Endothelial cell of umbilical vein (primary cell): ENCODE measurements at regions not wholly inside any gene's neighbourhood (a gene's known extent, or its start where the extent isn't known, plus 50 kb on each side); places are given as distances from the start of the nearest gene placed in this dataset.

Source experiments
- BruUV-seq: library from RNA; stranded (reverse); fragments of 400-500 nt; replicated peaks from 2 replicates; lab custom pipeline; 2021; lab: Mats Ljungman, UMichigan
- CTCF ChIA-PET: fragments of 300-600, 350-600 bp; sonication (Branson Sonifier 250); formaldehyde crosslinking; loops from one replicate; lab custom pipeline; 2021; ENCODE audit warnings: antibody characterized with exemption, inconsistent platforms; lab: Charles Lee
- POLR2A ChIA-PET: fragments of 300-600, 350-600 bp; sonication (Branson Sonifier 250); formaldehyde crosslinking; loops from one replicate; lab custom pipeline; 2021; ENCODE audit warnings: antibody characterized with exemption, inconsistent platforms; lab: Charles Lee
- DNase-seq: peaks from one replicate; pipeline ENCODE4 v3.0.0-alpha.2; 2011; ENCODE audit warnings: low read depth, low spot score
- FAIRE-seq: peaks from 2 replicates; lab custom pipeline; 2011; peaks lifted over from hg19 to GRCh38; lab: Jason Lieb, UNC
- H2AFZ ChIP-seq: 2 replicates; pipeline ENCODE4 v1.6.0; 2012; ENCODE audit warnings: low read depth, low read length, control low read depth, inconsistent platforms
- H3K27ac ChIP-seq: 2 replicates; pipeline ENCODE4 v1.5.1; 2011; ENCODE audit warnings: low read depth, mild to moderate bottlenecking, control low read depth, low read length, moderate library complexity; ENCODE audit not compliant: insufficient read depth
- H3K27me3 ChIP-seq, 2 experiments: 2 replicates each; pipeline versions ENCODE4 v1.6.0 to v1.6.1; 2011; ENCODE audit warnings: low read length in 2 of 2, mixed read lengths in 1 of 2; ENCODE audit not compliant: control insufficient read depth in 2 of 2, insufficient read depth in 2 of 2
- H3K36me3 ChIP-seq, 2 experiments: 2 replicates in 1 of 2; 3 replicates in 1 of 2; pipeline ENCODE4 v1.5.1; 2011; ENCODE audit warnings: low read length in 2 of 2, mild to moderate bottlenecking in 1 of 2, moderate library complexity in 1 of 2; ENCODE audit not compliant: control insufficient read depth in 2 of 2, insufficient read depth in 2 of 2; ENCODE audit errors: extremely low read depth in 1 of 2
- H3K4me1 ChIP-seq: 3 replicates; pipeline ENCODE4 v1.5.1; 2011; ENCODE audit warnings: mild to moderate bottlenecking, low read length; ENCODE audit not compliant: control insufficient read depth, insufficient read depth; ENCODE audit errors: extremely low read depth
- H3K4me2 ChIP-seq: 2 replicates; pipeline ENCODE4 v1.6.1; 2011; ENCODE audit warnings: low read length, control low read depth, mixed read lengths; ENCODE audit not compliant: insufficient read depth
- H3K4me3 ChIP-seq, 3 experiments: fragments of 200-600 bp in 1 of 3; sonication (generic), shearing (Covaris generic) in 1 of 3; replicated peaks in 1 of 3; 2 replicates each; pipeline ENCODE4 v1.5.1; 2011 to 2016; ENCODE audit warnings: control low read depth in 3 of 3, low read length in 3 of 3, mild to moderate bottlenecking in 2 of 3, inconsistent platforms in 1 of 3, low read depth in 1 of 3, moderate library complexity in 1 of 3; ENCODE audit not compliant: insufficient read depth in 1 of 3
- H3K79me2 ChIP-seq: 2 replicates; pipeline ENCODE4 v1.6.0; 2012; ENCODE audit warnings: low read length, inconsistent platforms; ENCODE audit not compliant: control insufficient read depth, insufficient read depth
- H3K9ac ChIP-seq: replicated peaks from 2 replicates; pipeline ENCODE3; 2011; ENCODE audit warnings: low read length, control low read depth; ENCODE audit not compliant: insufficient read depth; ENCODE audit errors: extremely low read depth
- H3K9me1 ChIP-seq: replicated peaks from 3 replicates; pipeline ENCODE4 v1.6.0; 2011; ENCODE audit warnings: mild to moderate bottlenecking, low read length; ENCODE audit not compliant: control insufficient read depth, insufficient read depth; ENCODE audit errors: extremely low read depth
- H3K9me3 ChIP-seq: replicated peaks from 2 replicates; pipeline ENCODE4 v1.5.1; 2012; ENCODE audit warnings: low read length, inconsistent platforms; ENCODE audit not compliant: control insufficient read depth, insufficient read depth
- H4K20me1 ChIP-seq: replicated peaks from 2 replicates; pipeline ENCODE3; 2011; ENCODE audit warnings: mild to moderate bottlenecking, low read length; ENCODE audit not compliant: control insufficient read depth, insufficient read depth; ENCODE audit errors: extremely low read depth
- CTCF ChIP-seq, 2 donors: IDR thresholded peaks; 1 replicate in 1 of 2; 2 replicates in 1 of 2; pipeline ENCODE4 v1.5.1; 2011; ENCODE audit warnings: low read length in 2 of 2, mild to moderate bottlenecking in 2 of 2, moderate library complexity in 2 of 2, control low read depth in 1 of 2, inconsistent platforms in 1 of 2, low read depth in 1 of 2; ENCODE audit not compliant: insufficient read depth in 1 of 2; ENCODE audit errors: extremely low read depth in 1 of 2
- EZH2 ChIP-seq: IDR thresholded peaks from 2 replicates; pipeline ENCODE4 v1.6.1; 2012; ENCODE audit warnings: borderline replicate concordance, low read depth, mild to moderate bottlenecking, moderate library complexity, low read length, inconsistent platforms; ENCODE audit not compliant: severe bottlenecking
- FOS ChIP-seq: IDR thresholded peaks from 2 replicates; pipeline ENCODE4 v1.6.1; 2011; ENCODE audit warnings: mild to moderate bottlenecking, low read length, moderate library complexity, borderline replicate concordance; ENCODE audit not compliant: insufficient read depth
- GATA2 ChIP-seq: IDR thresholded peaks from 2 replicates; pipeline ENCODE4 v1.7.0; 2011; ENCODE audit warnings: low read depth, mild to moderate bottlenecking, moderate library complexity, mixed read lengths, low read length; ENCODE audit not compliant: insufficient read length, insufficient read depth
- JUN ChIP-seq: IDR thresholded peaks from 2 replicates; pipeline ENCODE4 v1.6.1; 2011; ENCODE audit warnings: borderline replicate concordance, low read depth; ENCODE audit not compliant: insufficient read length, insufficient read depth
- MAX ChIP-seq: IDR thresholded peaks from 2 replicates; pipeline ENCODE4 v1.6.1; 2011; ENCODE audit not compliant: insufficient read depth, insufficient read length
- MYC ChIP-seq: IDR thresholded peaks from one replicate; pipeline ENCODE4 v1.6.1; 2011; ENCODE audit warnings: mild to moderate bottlenecking, low read depth, low read length
- POLR2A ChIP-seq: IDR thresholded peaks from 2 replicates; pipeline ENCODE4 v1.6.1; 2012; ENCODE audit warnings: low read depth, mild to moderate bottlenecking, control low read depth, low read length
- POLR2AphosphoS5 ChIP-seq: IDR thresholded peaks from 2 replicates; pipeline ENCODE4 v1.6.1; 2012; ENCODE audit warnings: low read depth, mild to moderate bottlenecking, control low read depth, low read length, moderate library complexity; ENCODE audit not compliant: insufficient read depth
- dilution Hi-C: fragments of 300-500 bp; cut with MboI; formaldehyde crosslinking; loops from one replicate; pipeline ENCODE4 v1.15.0; 2019; ENCODE audit warnings: low sequenced_read_pairs; ENCODE audit not compliant: extremely low pct_ligation_motif_present
- intact Hi-C: fragments of 100-400 bp; cut with micrococcal nuclease; formaldehyde crosslinking; loops from one replicate; pipeline ENCODE4 v1.10.0; 2022

GRCh38 chr4:152206185-152206584 lies 329.7 kb downstream of the FBXW7 start:
- peak overlapping the region; percentile 32 for H3K27ac ChIP-seq
- no peaks in the 10 kb centered on the region for H3K9me3 ChIP-seq
- H3K36me3 ChIP-seq, result no peaks in the 10 kb centered on the region
- H3K4me3 ChIP-seq, result no peak overlapping the region
- no peak for FAIRE-seq
- no peaks in the 10 kb centered on the region for H3K9me1 ChIP-seq
- H3K27me3 ChIP-seq, result no peaks in the 10 kb centered on the region
- BruUV-seq, result no TSS peak
- H3K4me2 ChIP-seq, result no peak overlapping the region
- peaks cover 22% of the 10 kb centered on the region for H3K4me1 ChIP-seq
- no peaks in the 10 kb centered on the region for H3K79me2 ChIP-seq
- no peaks in the 10 kb centered on the region for H4K20me1 ChIP-seq
- peak overlapping the region; percentile 45 for H2AFZ ChIP-seq
- dilution Hi-C loops, result no loop called here
- CTCF ChIA-PET, result no interaction called here
- TF ChIP-seq EZH2 (no peak), POLR2A (no peak), POLR2AphosphoS5 (no peak), JUN (no peak), FOS (no peak), GATA2 (no peak), CTCF (IDR thresholded peaks at IDR 0.05; ENCODE audit: extremely low read depth in 1 of 2, insufficient read depth in 1 of 2, low read depth in 1 of 2, low read length in 2 of 2) (no peak), MAX (no peak), MYC (no peak)
- H3K9ac ChIP-seq, result no peak overlapping the region
- POLR2A ChIA-PET, result no interaction called here
- intact Hi-C loops, result loop anchor here (1.0 to 2.0 kb wide), 3 partner anchors 38 to 99 kb away; no protein-coding TSS in a partner anchor
- DNase-seq, result peak; percentile 14
